Heart left ventricle (tissue), 13 donors: ENCODE measurements at regions not wholly inside any gene's neighbourhood (a gene's known extent, or its start where the extent isn't known, plus 50 kb on each side); places are given as distances from the start of the nearest gene placed in this dataset.

Experiments used
- CTCF ChIP-seq, 12 donors: fragments of 200-600 bp; sonication (generic) in 4 of 12; IDR thresholded peaks; one replicate each; pipeline versions ENCODE4 v1.5.0 to v1.8.0; 2018 to 2022; ENCODE audit warnings: antibody characterized with exemption in 12 of 12, mild to moderate bottlenecking in 5 of 12
- POLR2A ChIP-seq, 2 donors: fragments of 450-650 bp; IDR thresholded peaks; one replicate each; pipeline ENCODE4 v1.6.1; 2017; ENCODE audit warnings: antibody characterized with exemption in 2 of 2, mild to moderate bottlenecking in 2 of 2, moderate library complexity in 2 of 2
- donor health status: ischemic (EF 13 %, LVEDD 7.1; RV severe dilation, severe dysfunction).
- donor health status: DM: no; HTN: yes; CAD: no.
- donor health status: DM: no; HTN: no; CAD: no.
- donor health status: ischemic (EF 25% LVEDD 6.9; RV normal size, moderate dysfunction).
- donor health status: ischemic (EF 25% LVEDD 5.7; RV mildly dilated, moderate dysfunction).
- donor health status: ischemic (EF 35%, LVEDD 5.7; RV mildly dilated, moderate dysfunction).
- donor health status: nonischemic (EF 11% LVEDD 7.7; RV severe dilation, severe dysfunction).
- donor health status: DM: yes; HTN: yes; CAD: no.
- donor health status: PGD.
- donor health status: ischemic (EF 29% LVEDD 5.4; RV normal size, mild dysfunction).
- donor health status: nonischemic (EF 23%, LVEDD 6.1; RV moderate dilation, normal function).

DNA sequence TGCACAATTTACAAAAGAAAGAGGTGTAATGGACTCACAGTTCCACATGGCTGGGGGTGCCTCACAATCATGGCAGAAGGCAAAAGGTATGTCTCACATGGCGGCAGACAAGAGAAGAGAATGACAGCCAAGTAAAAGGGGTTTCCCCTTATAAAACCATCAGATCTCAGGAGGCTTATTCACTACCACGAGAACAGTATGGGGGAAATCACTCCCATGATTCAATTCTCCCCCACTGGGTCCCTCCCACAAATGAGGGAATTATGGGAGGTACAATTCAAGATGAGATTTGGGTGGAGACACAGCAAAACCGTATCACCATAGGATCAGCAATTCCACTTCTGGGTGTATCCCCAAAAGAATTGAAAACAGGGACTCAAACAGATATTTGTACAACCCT, 97.5 kb upstream of the STX18 start:
- TF ChIP-seq CTCF (IDR thresholded peaks at IDR 0.05): no peak
- TF ChIP-seq POLR2A (IDR thresholded peaks at IDR 0.05): no peak
